Neural progenitor cell (in vitro differentiated cells): ENCODE measurements at regions not wholly inside any gene's neighbourhood (a gene's known extent, or its start where the extent isn't known, plus 50 kb on each side); places are given as distances from the start of the nearest gene placed in this dataset.
"Not testable (repeated sequence)": the region's sequence is repeated elsewhere in the genome, so short reads cannot be mapped to it uniquely, and the experiment has no call there.

Experiments
- DNase-seq: peaks from one replicate; pipeline ENCODE4 v3.0.0-alpha.2; 2016; ENCODE audit warnings: low spot score
- H2AFZ ChIP-seq: fragments of 200-600 bp; sonication (generic); replicated peaks from 2 replicates; pipeline ENCODE4 v1.6.1; 2016; ENCODE audit warnings: antibody characterized with exemption
- H3F3A ChIP-seq: fragments of 200-600 bp; sonication (generic); 2 replicates; pipeline ENCODE4 v1.6.1; 2016; ENCODE audit warnings: antibody characterized with exemption, low read depth
- H3K27ac ChIP-seq: fragments of 200-600 bp; sonication (generic); 2 replicates; pipeline ENCODE4 v1.5.1; 2016; ENCODE audit warnings: mild to moderate bottlenecking
- H3K27me3 ChIP-seq: fragments of 200-600 bp; sonication (generic); 2 replicates; pipeline ENCODE4 v1.6.1; 2016; ENCODE audit warnings: mild to moderate bottlenecking, moderate library complexity
- H3K36me3 ChIP-seq: fragments of 200-600 bp; sonication (generic); 2 replicates; pipeline ENCODE4 v1.5.1; 2016
- H3K4me1 ChIP-seq: fragments of 200-600 bp; sonication (generic); 2 replicates; pipeline ENCODE4 v1.6.1; 2016; ENCODE audit warnings: mixed run types
- H3K4me2 ChIP-seq: fragments of 200-600 bp; sonication (generic); 2 replicates; pipeline ENCODE4 v1.6.1; 2016
- H3K4me3 ChIP-seq: fragments of 200-600 bp; sonication (generic); 2 replicates; pipeline ENCODE4 v1.5.1; 2016
- H3K79me2 ChIP-seq: fragments of 200-600 bp; sonication (generic); 2 replicates; pipeline ENCODE4 v1.6.1; 2016; ENCODE audit warnings: low read depth
- H3K9ac ChIP-seq: fragments of 200-600 bp; sonication (generic); 2 replicates; pipeline ENCODE4 v1.6.1; 2016
- H3K9me3 ChIP-seq: fragments of 200-600 bp; sonication (generic); 2 replicates; pipeline ENCODE4 v1.5.1; 2016; ENCODE audit warnings: low read depth
- H4K20me1 ChIP-seq: fragments of 200-600 bp; sonication (generic); 2 replicates; pipeline ENCODE4 v1.6.1; 2016; ENCODE audit warnings: low read depth
- H3K27ac Mint-ChIP-seq: 3 replicates; pipeline ENCODE4 v1.8.0; 2021; ENCODE audit warnings: mixed read lengths
- H3K27me3 Mint-ChIP-seq: 2 replicates; pipeline ENCODE4 v1.8.0; 2022; ENCODE audit warnings: low read depth, mild to moderate bottlenecking, inconsistent platforms, moderate library complexity, mixed read lengths; ENCODE audit not compliant: insufficient read depth
- H3K36me3 Mint-ChIP-seq: 3 replicates; pipeline ENCODE4 v1.8.0; 2021; ENCODE audit warnings: mixed read lengths
- H3K4me1 Mint-ChIP-seq: 3 replicates; pipeline ENCODE4 v1.8.0; 2021; ENCODE audit warnings: mixed read lengths
- H3K4me3 Mint-ChIP-seq: 3 replicates; pipeline ENCODE4 v1.8.0; 2021; ENCODE audit warnings: mild to moderate bottlenecking, moderate library complexity, mixed read lengths
- H3K9me3 Mint-ChIP-seq: 3 replicates; pipeline ENCODE4 v1.8.0; 2020; ENCODE audit warnings: mixed read lengths
- CTCF ChIP-seq: fragments of 200-600 bp; sonication (generic); IDR thresholded peaks from 2 replicates; pipeline ENCODE4 v1.5.1; 2017; ENCODE audit warnings: antibody characterized with exemption, mild to moderate bottlenecking
- EZH2 ChIP-seq: fragments of 200-600 bp; sonication (generic); IDR thresholded peaks from 2 replicates; pipeline ENCODE4 v1.6.1; 2017; ENCODE audit warnings: antibody characterized with exemption, mild to moderate bottlenecking, moderate library complexity
- EZH2phosphoT487 ChIP-seq: fragments of 200-600 bp; sonication (generic); IDR thresholded peaks from 2 replicates; pipeline ENCODE4 v1.6.1; 2017; ENCODE audit warnings: antibody characterized with exemption

DNA sequence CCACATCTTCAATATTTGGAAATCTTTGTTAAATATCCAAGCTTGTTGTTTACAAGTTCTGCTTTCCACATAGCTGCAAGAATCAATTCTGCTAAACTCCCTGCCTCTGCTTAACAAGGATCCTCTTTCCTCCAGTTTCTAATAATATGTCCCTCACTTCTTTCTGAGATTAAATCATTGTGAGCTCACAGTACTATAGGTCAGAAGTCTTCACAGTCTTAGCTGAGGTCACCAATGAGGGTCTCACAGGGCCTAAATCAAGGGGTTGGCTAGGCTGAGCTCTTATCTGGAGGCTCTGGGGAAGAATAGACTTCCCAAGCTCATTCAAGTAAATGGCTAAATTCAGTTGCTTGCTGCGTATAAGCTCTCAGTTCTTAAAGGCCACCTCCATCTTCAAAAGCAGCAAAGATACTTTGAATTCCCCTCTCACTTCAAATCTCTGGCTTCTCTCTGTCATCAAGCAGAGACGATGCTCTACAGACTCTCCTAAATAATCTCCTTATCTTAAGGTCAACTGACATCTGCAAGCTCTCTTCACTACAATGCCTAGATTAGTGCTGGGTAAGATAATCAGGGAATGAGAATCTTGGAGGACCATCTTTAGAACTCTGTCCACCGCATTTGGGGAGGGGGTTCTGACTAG, 175.3 kb downstream of the PLPPR4 start:
- H3K27ac Mint-ChIP-seq: no peak overlapping the region
- no peaks in the 10 kb centered on the region for H3K36me3 Mint-ChIP-seq

GRCh38 chr1:99441299-99442095, 177.2 kb downstream of the PLPPR4 start:
- H3K4me1 Mint-ChIP-seq: peaks cover 6% of the 10 kb centered on the region
- H3K9me3 Mint-ChIP-seq: no peaks in the 10 kb centered on the region
- H3K27me3 Mint-ChIP-seq: peaks cover 4% of the 10 kb centered on the region
- H3K4me2 ChIP-seq: no peak overlapping the region
- no peaks in the 10 kb centered on the region for H3K79me2 ChIP-seq
- H3K27ac ChIP-seq: no peak overlapping the region
- DNase-seq: no peak
- H3K36me3 ChIP-seq: no peaks in the 10 kb centered on the region
- no peaks in the 10 kb centered on the region for H3K4me1 ChIP-seq
- no peaks in the 10 kb centered on the region for H3K9me3 ChIP-seq
- H3K4me3 ChIP-seq: no peak overlapping the region
- H3K27ac Mint-ChIP-seq: no peak overlapping the region
- H3K9ac ChIP-seq: no peak overlapping the region
- H3K4me3 Mint-ChIP-seq: no peak overlapping the region
- H2AFZ ChIP-seq: no peak overlapping the region
- H3F3A ChIP-seq: no peaks in the 10 kb centered on the region
- no peaks in the 10 kb centered on the region for H3K36me3 Mint-ChIP-seq
- H4K20me1 ChIP-seq: no peaks in the 10 kb centered on the region
- H3K27me3 ChIP-seq: no peaks in the 10 kb centered on the region
- no peak for TF ChIP-seq EZH2phosphoT487
- no peak for TF ChIP-seq EZH2
- TF ChIP-seq CTCF: no peak

More for the DNA sequence above, 175.3 kb downstream of the PLPPR4 start:
- H3K4me1 ChIP-seq: no peaks in the 10 kb centered on the region
- H2AFZ ChIP-seq: no peak overlapping the region
- no peaks in the 10 kb centered on the region for H3K9me3 ChIP-seq
- H3F3A ChIP-seq: no peaks in the 10 kb centered on the region
- no peak for TF ChIP-seq CTCF
- TF ChIP-seq EZH2: no peak
- no peak for TF ChIP-seq EZH2phosphoT487
- Mint-ChIP-seq H3K27me3 (peaks cover 4% of the 10 kb centered on the region), H3K4me1 (peaks cover 6% of the 10 kb centered on the region), H3K9me3 (no peaks in the 10 kb centered on the region), H3K4me3 (no peak overlapping the region)
- no peak overlapping the region for H3K4me3 ChIP-seq
- H3K36me3 ChIP-seq: no peaks in the 10 kb centered on the region
- DNase-seq: no peak
- no peak overlapping the region for H3K9ac ChIP-seq
- no peak overlapping the region for H3K4me2 ChIP-seq
- no peaks in the 10 kb centered on the region for H4K20me1 ChIP-seq
- H3K27me3 ChIP-seq: no peaks in the 10 kb centered on the region
- no peak overlapping the region for H3K27ac ChIP-seq
- no peaks in the 10 kb centered on the region for H3K79me2 ChIP-seq

DNA sequence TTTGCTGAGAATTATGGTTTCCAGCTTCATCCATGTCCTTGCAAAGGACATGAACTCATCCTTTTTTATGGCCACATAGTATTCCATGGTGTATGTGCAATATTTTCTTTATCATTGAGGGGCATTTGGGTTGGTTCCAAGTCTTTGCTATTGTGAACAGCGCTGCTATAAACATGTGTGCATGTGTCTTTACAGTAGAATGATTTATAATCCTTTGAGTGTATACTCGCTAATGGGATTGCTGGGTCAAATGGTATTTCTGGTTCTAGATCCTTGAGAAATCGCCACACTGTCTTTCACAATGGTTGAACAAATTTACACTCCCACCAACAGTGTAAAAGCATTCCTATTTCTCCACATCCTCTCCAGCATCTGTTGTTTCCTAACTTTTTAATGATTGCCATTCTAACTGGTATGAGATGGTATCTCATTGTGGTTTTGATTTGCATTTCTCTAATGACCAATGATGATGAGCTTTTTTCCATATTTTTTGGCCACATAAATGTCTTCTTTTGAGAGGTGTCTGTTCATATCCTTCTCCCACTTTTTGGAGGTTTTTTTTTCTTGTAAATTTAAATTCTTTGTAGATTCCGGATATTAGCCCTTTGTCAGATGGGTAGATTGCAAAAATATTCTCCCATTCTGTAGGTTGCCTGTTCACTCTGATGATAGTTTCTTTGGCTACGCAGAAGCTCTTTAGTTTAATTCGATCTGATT, 180.1 kb downstream of the PLPPR4 start:
- H4K20me1 ChIP-seq, H3K4me1 ChIP-seq, H3K9ac ChIP-seq, H3K36me3 Mint-ChIP-seq, DNase-seq, H3K79me2 ChIP-seq, H3K4me3 ChIP-seq, H3K27me3 ChIP-seq, H3K4me3 Mint-ChIP-seq, H3K27ac Mint-ChIP-seq, H3K27me3 Mint-ChIP-seq, H3K9me3 ChIP-seq, H3K4me1 Mint-ChIP-seq, H3K27ac ChIP-seq, H3K4me2 ChIP-seq, H3K36me3 ChIP-seq, H3F3A ChIP-seq, H3K9me3 Mint-ChIP-seq, H2AFZ ChIP-seq: not testable (repeated sequence)
